Uterus (tissue), 2 donors: ENCODE measurements at regions not wholly inside any gene's neighbourhood (a gene's known extent, or its start where the extent isn't known, plus 50 kb on each side); places are given as distances from the start of the nearest gene placed in this dataset.

Experiments used
- POLR2A ChIP-seq, 2 donors: fragments of 450-650 bp; IDR thresholded peaks; one replicate each; pipeline ENCODE4 v1.6.1; 2016; ENCODE audit warnings: antibody characterized with exemption in 2 of 2, mild to moderate bottlenecking in 1 of 2, moderate library complexity in 1 of 2
- TF ChIP-seq, protein P1 (sequence below), 4 experiments: fragments of 200-600 bp in 2 of 4; fragments of 450-650 bp in 2 of 4; sonication (generic) in 2 of 4; IDR thresholded peaks; one replicate each; pipeline ENCODE4 v1.5.1; 2016 to 2019; ENCODE audit warnings: antibody characterized with exemption in 4 of 4, mild to moderate bottlenecking in 2 of 4, moderate library complexity in 1 of 4

DNA sequence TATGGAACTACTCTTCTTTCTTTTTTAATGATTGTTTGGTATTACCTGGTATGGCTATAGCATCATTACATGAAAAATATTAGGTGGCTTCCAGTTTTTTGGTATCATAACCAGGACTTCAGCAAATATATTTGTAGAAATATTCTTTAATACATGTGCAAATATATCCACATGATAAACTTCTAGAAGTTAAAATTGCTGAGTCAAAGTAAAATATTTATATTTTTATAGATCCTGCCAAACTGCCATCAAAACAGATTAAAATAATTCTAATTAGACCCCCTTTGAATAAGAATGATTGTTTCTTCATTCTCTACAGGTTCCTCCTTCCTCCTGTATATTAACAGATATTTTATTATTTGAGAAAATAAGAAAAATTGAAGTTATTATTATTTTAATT is 708.5 kb upstream of the INTU start:
- TF ChIP-seq, protein P1, sequence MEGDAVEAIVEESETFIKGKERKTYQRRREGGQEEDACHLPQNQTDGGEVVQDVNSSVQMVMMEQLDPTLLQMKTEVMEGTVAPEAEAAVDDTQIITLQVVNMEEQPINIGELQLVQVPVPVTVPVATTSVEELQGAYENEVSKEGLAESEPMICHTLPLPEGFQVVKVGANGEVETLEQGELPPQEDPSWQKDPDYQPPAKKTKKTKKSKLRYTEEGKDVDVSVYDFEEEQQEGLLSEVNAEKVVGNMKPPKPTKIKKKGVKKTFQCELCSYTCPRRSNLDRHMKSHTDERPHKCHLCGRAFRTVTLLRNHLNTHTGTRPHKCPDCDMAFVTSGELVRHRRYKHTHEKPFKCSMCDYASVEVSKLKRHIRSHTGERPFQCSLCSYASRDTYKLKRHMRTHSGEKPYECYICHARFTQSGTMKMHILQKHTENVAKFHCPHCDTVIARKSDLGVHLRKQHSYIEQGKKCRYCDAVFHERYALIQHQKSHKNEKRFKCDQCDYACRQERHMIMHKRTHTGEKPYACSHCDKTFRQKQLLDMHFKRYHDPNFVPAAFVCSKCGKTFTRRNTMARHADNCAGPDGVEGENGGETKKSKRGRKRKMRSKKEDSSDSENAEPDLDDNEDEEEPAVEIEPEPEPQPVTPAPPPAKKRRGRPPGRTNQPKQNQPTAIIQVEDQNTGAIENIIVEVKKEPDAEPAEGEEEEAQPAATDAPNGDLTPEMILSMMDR (IDR thresholded peaks at IDR 0.05): no peak
- TF ChIP-seq POLR2A (IDR thresholded peaks at IDR 0.05): no peak
